PC-9 (cell line): ENCODE measurements at regions not wholly inside any gene's neighbourhood (a gene's known extent, or its start where the extent isn't known, plus 50 kb on each side); places are given as distances from the start of the nearest gene placed in this dataset.

ENCODE experiments used
- BruUV-seq: library from RNA; stranded (reverse); fragments of 400-500 nt; replicated peaks from 2 replicates; lab custom pipeline; 2021; lab: Mats Ljungman, UMichigan
- CTCF ChIA-PET: fragments of 300-600 bp; sonication (Branson Sonifier 250); formaldehyde crosslinking; loops from one replicate; lab custom pipeline; 2022; ENCODE audit warnings: antibody characterized with exemption; lab: Charles Lee
- POLR2A ChIA-PET: fragments of 300-600 bp; sonication (Branson Sonifier 250); formaldehyde crosslinking; loops from one replicate; lab custom pipeline; 2022; ENCODE audit warnings: antibody characterized with exemption; ENCODE audit not compliant: unreplicated experiment; lab: Charles Lee
- DNase-seq, 2 experiments: peaks; one replicate each; pipeline versions ENCODE4 v3.0.0 to v3.0.0-alpha.2; 2015 to 2022; ENCODE audit warnings: mixed read lengths in 1 of 2
- H2AFZ ChIP-seq: fragments of 200-600 bp; sonication (generic); 2 replicates; pipeline ENCODE4 v1.8.1; 2017; ENCODE audit warnings: antibody characterized with exemption
- H3F3A ChIP-seq: fragments of 200-600 bp; sonication (generic); 2 replicates; pipeline ENCODE4 v1.8.1; 2017; ENCODE audit warnings: antibody characterized with exemption, mild to moderate bottlenecking, low read depth; ENCODE audit not compliant: insufficient read depth
- H3K27ac ChIP-seq: fragments of 200-600 bp; sonication (generic); 2 replicates; pipeline ENCODE4 v1.6.1; 2016; ENCODE audit warnings: mixed run types
- H3K27me3 ChIP-seq: fragments of 200-600 bp; sonication (generic); 2 replicates; pipeline ENCODE4 v1.6.1; 2016; ENCODE audit warnings: low read depth, mixed run types; ENCODE audit not compliant: insufficient read depth
- H3K36me3 ChIP-seq: fragments of 200-600 bp; sonication (generic); 2 replicates; pipeline ENCODE4 v1.6.1; 2016; ENCODE audit warnings: low read depth, mixed run types
- H3K4me1 ChIP-seq: fragments of 200-600 bp; sonication (generic); replicated peaks from 2 replicates; pipeline ENCODE4 v1.6.1; 2016; ENCODE audit warnings: mixed run types; ENCODE audit not compliant: insufficient read depth
- H3K4me2 ChIP-seq: fragments of 200-600 bp; sonication (generic); 2 replicates; pipeline ENCODE4 v1.6.1; 2017; ENCODE audit warnings: mixed run types
- H3K4me3 ChIP-seq: fragments of 200-600 bp; sonication (generic); 2 replicates; pipeline ENCODE4 v1.6.1; 2016; ENCODE audit warnings: mixed run types
- H3K79me2 ChIP-seq: fragments of 200-600 bp; sonication (generic); 2 replicates; pipeline ENCODE4 v1.6.1; 2017; ENCODE audit warnings: low read depth, mixed run types
- H3K9me2 ChIP-seq: fragments of 200-600 bp; sonication (generic); 2 replicates; pipeline ENCODE4 v1.8.1; 2017; ENCODE audit warnings: mild to moderate bottlenecking; ENCODE audit not compliant: insufficient read depth
- H3K9me3 ChIP-seq: fragments of 200-600 bp; sonication (generic); 2 replicates; pipeline ENCODE4 v1.8.1; 2016; ENCODE audit warnings: low read depth; ENCODE audit not compliant: insufficient read depth
- H4K20me1 ChIP-seq: fragments of 200-600 bp; sonication (generic); 2 replicates; pipeline ENCODE4 v1.8.1; 2017; ENCODE audit not compliant: insufficient read depth
- CTCF ChIP-seq: fragments of 200-600 bp; sonication (generic); conservative IDR thresholded peaks from 2 replicates; pipeline ENCODE4 v1.6.1; 2017; ENCODE audit warnings: mixed run types, antibody characterized with exemption, mild to moderate bottlenecking, moderate library complexity
- EZH2 ChIP-seq: fragments of 200-600 bp; sonication (generic); IDR thresholded peaks from 2 replicates; pipeline ENCODE4 v1.8.0; 2017; ENCODE audit warnings: antibody characterized with exemption, low read depth
- intact Hi-C: fragments of 100-400 bp; cut with micrococcal nuclease; formaldehyde crosslinking; loops from one replicate; pipeline ENCODE4 v1.10.0; 2022; ENCODE audit not compliant: unreplicated experiment

DNA sequence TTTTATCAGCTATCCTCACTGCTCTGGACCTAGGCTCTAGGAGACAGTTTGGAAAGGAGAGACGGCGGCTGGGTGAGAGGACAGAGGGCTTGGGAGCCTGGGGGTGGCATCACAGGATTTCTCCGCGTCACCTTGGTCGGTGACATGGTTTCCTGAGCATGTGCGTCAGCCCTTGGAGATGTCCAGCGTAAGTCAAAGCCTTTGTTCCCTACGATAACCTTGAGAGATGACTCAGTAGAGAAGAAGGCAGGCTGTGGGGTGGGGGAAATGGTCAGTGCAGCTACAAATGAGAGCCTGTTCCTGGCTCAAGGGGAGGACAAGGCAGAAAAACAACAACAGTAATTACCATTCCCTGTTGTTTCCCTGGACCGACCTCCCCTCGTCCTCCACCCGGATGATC, 90.2 kb upstream of the TBX3 start:
- Histone ChIP-seq H3K27me3 (peaks cover 8% of the 10 kb centered on the region; the same call in 1 of the 2 replicates), H3K4me1 (0 out of 2 replicates have a peak, but pooled peaks cover 8% of the 10 kb centered on the region), H3K9me3 (no peaks in the 10 kb centered on the region), H2AFZ (0 out of 2 replicates have a peak overlapping the region, but pooled peaks have one; percentile 48), H3K4me2 (peak overlapping the region; percentile 47), H4K20me1 (no peaks in the 10 kb centered on the region), H3K27ac (peak overlapping the region; percentile 73), H3K36me3 (no peaks in the 10 kb centered on the region), H3K4me3 (peak overlapping the region; percentile 14; the same call in 1 of the 2 replicates), H3K9me2 (no peaks in the 10 kb centered on the region), H3K79me2 (no peaks in the 10 kb centered on the region), H3F3A (no peaks in the 10 kb centered on the region)
- DNase-seq: peak in 1 of 2 experiments; percentile 68
- no peak for TF ChIP-seq CTCF
- no peak for TF ChIP-seq EZH2
- no TSS peak for BruUV-seq
- ChIA-PET POLR2A (no interaction called here), CTCF (no interaction called here)
- intact Hi-C loops: no loop called here

- ChIA-PET POLR2A (no interaction called here), CTCF (no interaction called here)
- no peaks in the 10 kb centered on the region for H3K9me3 ChIP-seq
- DNase-seq: no peak
- H4K20me1 ChIP-seq: no peaks in the 10 kb centered on the region
- H3K4me2 ChIP-seq: no peak overlapping the region
- no peaks in the 10 kb centered on the region for H3K9me2 ChIP-seq
- no peaks in the 10 kb centered on the region for H3K36me3 ChIP-seq
- H3K4me3 ChIP-seq: no peak overlapping the region
- H3K4me1 ChIP-seq: 0 out of 2 replicates have a peak, but pooled peaks cover 8% of the 10 kb centered on the region
- intact Hi-C loops: no loop called here
- no TSS peak for BruUV-seq
- H3F3A ChIP-seq: no peaks in the 10 kb centered on the region
- no peak overlapping the region for H3K27ac ChIP-seq
- H3K79me2 ChIP-seq: no peaks in the 10 kb centered on the region
- peaks cover 27% of the 10 kb centered on the region for H3K27me3 ChIP-seq
- H2AFZ ChIP-seq: no peak overlapping the region
- no peak for TF ChIP-seq EZH2
- TF ChIP-seq CTCF: no peak
Observed at GRCh38 chr12:114770323-114770722, 86.3 kb upstream of the TBX3 start.

- intact Hi-C loops: no loop called here
- H3K36me3 ChIP-seq: no peaks in the 10 kb centered on the region
- H3F3A ChIP-seq: no peaks in the 10 kb centered on the region
- no TSS peak for BruUV-seq
- TF ChIP-seq CTCF (no peak), EZH2 (no peak)
- CTCF ChIA-PET: no interaction called here
- POLR2A ChIA-PET: no interaction called here
- no peaks in the 10 kb centered on the region for H4K20me1 ChIP-seq
- H3K9me2 ChIP-seq: no peaks in the 10 kb centered on the region
- no peaks in the 10 kb centered on the region for H3K9me3 ChIP-seq
- no peak overlapping the region for H3K27ac ChIP-seq
- H2AFZ ChIP-seq: no peak overlapping the region
- H3K4me3 ChIP-seq: no peak overlapping the region
- H3K4me1 ChIP-seq: 0 out of 2 replicates have a peak, but pooled peaks cover 8% of the 10 kb centered on the region
- H3K4me2 ChIP-seq: no peak overlapping the region
- peaks cover 28% of the 10 kb centered on the region for H3K27me3 ChIP-seq
- DNase-seq: peak in 1 of 2 experiments; percentile 62
- no peaks in the 10 kb centered on the region for H3K79me2 ChIP-seq
Observed at GRCh38 chr12:114769634-114770033, 85.7 kb upstream of the TBX3 start.
